Lower leg skin (tissue), 3 donors: ENCODE measurements at regions not wholly inside any gene's neighbourhood (a gene's known extent, or its start where the extent isn't known, plus 50 kb on each side); places are given as distances from the start of the nearest gene placed in this dataset.

ENCODE experiments used
- CTCF ChIP-seq, 3 donors: fragments of 450-650 bp; IDR thresholded peaks; one replicate each; pipeline ENCODE4 v1.5.1; 2016; ENCODE audit warnings: antibody characterized with exemption in 3 of 3, mild to moderate bottlenecking in 3 of 3, moderate library complexity in 2 of 3
- POLR2A ChIP-seq, 2 donors: fragments of 450-650 bp; IDR thresholded peaks; one replicate each; pipeline ENCODE4 v1.6.1; 2016 to 2017; ENCODE audit warnings: antibody characterized with exemption in 2 of 2, mild to moderate bottlenecking in 1 of 2, moderate library complexity in 1 of 2

- no peak for TF ChIP-seq CTCF (IDR thresholded peaks at IDR 0.05)
- no peak for TF ChIP-seq POLR2A (IDR thresholded peaks at IDR 0.05)
These were observed 1715.1 kb upstream of the WWC1 start for GRCh38 chr5:166576323-166576722.
